Loucy (cell line): ENCODE measurements at regions not wholly inside any gene's neighbourhood (a gene's known extent, or its start where the extent isn't known, plus 50 kb on each side); places are given as distances from the start of the nearest gene placed in this dataset.

Source experiments
- CTCF ChIP-seq: fragments of 200-600 bp; sonication (generic); conservative IDR thresholded peaks from 2 replicates; pipeline ENCODE4 v1.5.1; 2014; ENCODE audit warnings: mild to moderate bottlenecking, antibody characterized with exemption, low read length
- EZH2phosphoT487 ChIP-seq: fragments of 200-600 bp; IDR thresholded peaks from 2 replicates; pipeline ENCODE4 v1.6.1; 2018; ENCODE audit warnings: antibody characterized with exemption, mild to moderate bottlenecking, moderate library complexity, borderline replicate concordance

GRCh38 chr19:32232449-32232848 is 113.0 kb upstream of the ZNF507 start:
- no peak for TF ChIP-seq CTCF
- TF ChIP-seq EZH2phosphoT487, result no peak
